Activated T-helper 1 cell treated with anti-CD3 and anti-CD28 coated beads, Interleukin-12 subunit alpha, Interleukin-12 subunit beta, Interleukin-2, Interleukin-4 antibody, amounts not matched to agents 30 ng/mL and 10 ng/mL and 1 ng/mL, durations not matched to agents 14 hours and 24 hours and 36 hours (primary cell): ENCODE measurements at regions not wholly inside any gene's neighbourhood (a gene's known extent, or its start where the extent isn't known, plus 50 kb on each side); places are given as distances from the start of the nearest gene placed in this dataset.

ENCODE experiments used
- DNase-seq: peaks from one replicate; pipeline ENCODE4 v3.0.0; 2021; ENCODE audit warnings: low spot score
- H3K27ac Mint-ChIP-seq: one replicate; pipeline ENCODE4 v1.8.0; 2021; ENCODE audit warnings: mild to moderate bottlenecking, mixed read lengths
- H3K27me3 Mint-ChIP-seq: one replicate; pipeline ENCODE4 v1.8.0; 2022; ENCODE audit warnings: mild to moderate bottlenecking, moderate library complexity, mixed read lengths; ENCODE audit not compliant: insufficient read depth
- H3K36me3 Mint-ChIP-seq: one replicate; pipeline ENCODE4 v1.8.0; 2021; ENCODE audit warnings: low read depth, mixed read lengths
- H3K4me1 Mint-ChIP-seq: one replicate; pipeline ENCODE4 v1.8.0; 2021; ENCODE audit warnings: low read depth, mixed read lengths
- H3K4me3 Mint-ChIP-seq: one replicate; pipeline ENCODE4 v1.8.0; 2021; ENCODE audit warnings: mild to moderate bottlenecking, moderate library complexity, mixed read lengths
- H3K9me3 Mint-ChIP-seq: one replicate; pipeline ENCODE4 v1.8.0; 2021; ENCODE audit warnings: mixed read lengths
- intact Hi-C: fragments of 100-400 bp; cut with micrococcal nuclease; formaldehyde crosslinking; loops from one replicate; pipeline ENCODE4 v1.15.1; 2024

- Mint-ChIP-seq H3K4me1 (no peaks in the 10 kb centered on the region), H3K4me3 (no peak overlapping the region), H3K27ac (no peak overlapping the region), H3K27me3 (peaks cover 2% of the 10 kb centered on the region), H3K9me3 (no peaks in the 10 kb centered on the region), H3K36me3 (no peaks in the 10 kb centered on the region)
- intact Hi-C loops, result no loop called here
- no peak for DNase-seq
Observed at GRCh38 chr13:76425935-76426334, 460.3 kb downstream of the KCTD12 start.

GRCh38 chr13:76421011-76421410, 465.2 kb downstream of the KCTD12 start:
- no peaks in the 10 kb centered on the region for H3K4me1 Mint-ChIP-seq
- H3K4me3 Mint-ChIP-seq, result no peak overlapping the region
- intact Hi-C loops, result no loop called here
- H3K27me3 Mint-ChIP-seq, result peaks cover 2% of the 10 kb centered on the region
- no peaks in the 10 kb centered on the region for H3K9me3 Mint-ChIP-seq
- no peak for DNase-seq
- H3K27ac Mint-ChIP-seq, result no peak overlapping the region
- H3K36me3 Mint-ChIP-seq, result no peaks in the 10 kb centered on the region

DNA sequence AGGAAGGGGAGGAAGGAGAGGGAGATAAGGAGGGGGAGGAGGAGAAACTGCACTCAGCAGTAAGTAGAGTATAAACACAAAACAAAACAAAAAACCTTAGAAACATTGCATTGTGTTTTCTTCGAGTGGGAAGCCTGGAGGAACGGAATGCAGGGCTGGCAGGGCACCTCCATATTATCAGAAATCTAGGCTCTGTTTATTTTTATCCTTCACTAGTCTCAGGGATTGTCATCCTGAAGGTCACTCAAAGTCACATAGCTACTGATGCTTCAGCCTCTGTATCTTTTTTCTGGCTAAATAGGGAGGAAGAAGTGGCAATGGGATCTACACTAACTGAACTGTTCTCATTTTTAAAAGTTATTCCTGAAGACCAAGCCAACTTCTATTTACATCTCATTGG, 467.8 kb downstream of the KCTD12 start:
- no peak for DNase-seq
- intact Hi-C loops, result no loop called here
- H3K27me3 Mint-ChIP-seq, result peaks cover 2% of the 10 kb centered on the region
- no peaks in the 10 kb centered on the region for H3K36me3 Mint-ChIP-seq
- H3K9me3 Mint-ChIP-seq, result no peaks in the 10 kb centered on the region
- no peak overlapping the region for H3K27ac Mint-ChIP-seq
- no peaks in the 10 kb centered on the region for H3K4me1 Mint-ChIP-seq
- no peak overlapping the region for H3K4me3 Mint-ChIP-seq

GRCh38 chr13:76414320-76414719, 471.9 kb downstream of the KCTD12 start:
- Mint-ChIP-seq H3K4me1 (no peaks in the 10 kb centered on the region), H3K27ac (no peak overlapping the region), H3K4me3 (no peak overlapping the region), H3K36me3 (no peaks in the 10 kb centered on the region), H3K9me3 (no peaks in the 10 kb centered on the region), H3K27me3 (peaks cover 5% of the 10 kb centered on the region)
- DNase-seq, result no peak
- intact Hi-C loops, result no loop called here

GRCh38 chr13:76406243-76406642, 480.0 kb downstream of the KCTD12 start:
- no peak overlapping the region for H3K27ac Mint-ChIP-seq
- intact Hi-C loops, result no loop called here
- H3K36me3 Mint-ChIP-seq, result no peaks in the 10 kb centered on the region
- DNase-seq, result no peak
- H3K4me1 Mint-ChIP-seq, result no peaks in the 10 kb centered on the region
- H3K4me3 Mint-ChIP-seq, result no peak overlapping the region
- H3K27me3 Mint-ChIP-seq, result peaks cover 2% of the 10 kb centered on the region
- no peaks in the 10 kb centered on the region for H3K9me3 Mint-ChIP-seq

GRCh38 chr13:76398425-76398824, 487.8 kb downstream of the KCTD12 start:
- Mint-ChIP-seq H3K36me3 (no peaks in the 10 kb centered on the region), H3K27ac (no peak overlapping the region), H3K27me3 (no peaks in the 10 kb centered on the region), H3K4me1 (peaks cover 6% of the 10 kb centered on the region), H3K4me3 (no peak overlapping the region), H3K9me3 (no peaks in the 10 kb centered on the region)
- DNase-seq, result no peak
- intact Hi-C loops, result no loop called here

DNA sequence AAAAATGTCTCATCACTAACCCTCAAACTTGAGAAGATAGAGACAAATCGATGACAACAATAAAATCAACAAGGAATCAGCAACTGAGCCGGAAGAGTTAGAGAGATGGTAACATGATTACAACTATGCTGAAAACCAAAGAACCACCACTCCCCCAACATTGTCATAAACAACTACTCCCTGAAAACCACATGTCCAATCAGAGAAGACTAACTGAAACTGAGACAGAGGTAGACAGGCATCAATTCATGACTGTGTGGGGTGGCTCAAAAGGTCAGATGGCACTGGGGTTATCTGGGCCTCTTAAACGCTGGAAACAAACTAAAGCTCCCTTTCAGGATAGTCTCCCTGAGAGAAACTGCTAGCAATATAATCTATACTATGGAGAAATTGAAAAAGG, 488.8 kb downstream of the KCTD12 start:
- Mint-ChIP-seq H3K4me1 (peaks cover 6% of the 10 kb centered on the region), H3K36me3 (no peaks in the 10 kb centered on the region), H3K9me3 (no peaks in the 10 kb centered on the region), H3K27ac (no peak overlapping the region), H3K4me3 (no peak overlapping the region), H3K27me3 (no peaks in the 10 kb centered on the region)
- no peak for DNase-seq
- intact Hi-C loops, result no loop called here

GRCh38 chr13:76389321-76389720, 496.9 kb downstream of the KCTD12 start:
- H3K4me3 Mint-ChIP-seq, result no peak overlapping the region
- no peak overlapping the region for H3K27ac Mint-ChIP-seq
- H3K36me3 Mint-ChIP-seq, result no peaks in the 10 kb centered on the region
- H3K9me3 Mint-ChIP-seq, result no peaks in the 10 kb centered on the region
- no peaks in the 10 kb centered on the region for H3K4me1 Mint-ChIP-seq
- no peaks in the 10 kb centered on the region for H3K27me3 Mint-ChIP-seq
- no peak for DNase-seq
- intact Hi-C loops, result no loop called here

GRCh38 chr13:76387566-76387965, 498.6 kb downstream of the KCTD12 start:
- intact Hi-C loops, result no loop called here
- Mint-ChIP-seq H3K36me3 (no peaks in the 10 kb centered on the region), H3K9me3 (no peaks in the 10 kb centered on the region), H3K27ac (no peak overlapping the region), H3K4me1 (no peaks in the 10 kb centered on the region), H3K27me3 (no peaks in the 10 kb centered on the region), H3K4me3 (no peak overlapping the region)
- DNase-seq, result no peak

GRCh38 chr13:76386321-76386720, 499.9 kb downstream of the KCTD12 start:
- Mint-ChIP-seq H3K27me3 (no peaks in the 10 kb centered on the region), H3K27ac (no peak overlapping the region), H3K36me3 (no peaks in the 10 kb centered on the region), H3K4me1 (no peaks in the 10 kb centered on the region), H3K9me3 (no peaks in the 10 kb centered on the region), H3K4me3 (no peak overlapping the region)
- intact Hi-C loops, result no loop called here
- DNase-seq, result no peak

DNA sequence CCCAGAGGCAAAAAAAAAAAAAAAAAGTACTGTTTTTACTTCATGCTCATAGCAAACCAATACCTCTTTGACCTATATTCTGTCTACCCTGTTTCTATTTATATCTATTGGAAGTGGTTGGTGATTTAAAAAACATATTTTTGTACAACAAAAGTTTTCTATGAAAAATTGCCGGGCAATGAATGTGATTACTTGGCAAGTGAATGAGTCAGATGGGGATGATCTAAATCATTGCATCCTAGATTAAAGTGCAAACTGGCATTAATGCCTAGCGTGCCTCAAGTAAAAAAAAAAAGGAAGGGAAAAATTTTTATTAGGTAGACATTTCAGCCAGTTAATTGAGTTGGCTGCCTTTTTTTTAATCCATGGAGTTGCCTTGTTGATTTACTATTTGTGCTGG, 500.6 kb downstream of the KCTD12 start:
- H3K4me3 Mint-ChIP-seq, result no peak overlapping the region
- no peaks in the 10 kb centered on the region for H3K27me3 Mint-ChIP-seq
- H3K36me3 Mint-ChIP-seq, result no peaks in the 10 kb centered on the region
- no peak for DNase-seq
- H3K9me3 Mint-ChIP-seq, result no peaks in the 10 kb centered on the region
- H3K4me1 Mint-ChIP-seq, result no peaks in the 10 kb centered on the region
- H3K27ac Mint-ChIP-seq, result no peak overlapping the region
- intact Hi-C loops, result no loop called here

- H3K27ac Mint-ChIP-seq, result no peak overlapping the region
- no peaks in the 10 kb centered on the region for H3K9me3 Mint-ChIP-seq
- no peaks in the 10 kb centered on the region for H3K27me3 Mint-ChIP-seq
- H3K36me3 Mint-ChIP-seq, result no peaks in the 10 kb centered on the region
- H3K4me3 Mint-ChIP-seq, result no peak overlapping the region
- DNase-seq, result no peak
- no peaks in the 10 kb centered on the region for H3K4me1 Mint-ChIP-seq
- intact Hi-C loops, result no loop called here
Observed at GRCh38 chr13:76383676-76384461, 502.3 kb downstream of the KCTD12 start.

DNA sequence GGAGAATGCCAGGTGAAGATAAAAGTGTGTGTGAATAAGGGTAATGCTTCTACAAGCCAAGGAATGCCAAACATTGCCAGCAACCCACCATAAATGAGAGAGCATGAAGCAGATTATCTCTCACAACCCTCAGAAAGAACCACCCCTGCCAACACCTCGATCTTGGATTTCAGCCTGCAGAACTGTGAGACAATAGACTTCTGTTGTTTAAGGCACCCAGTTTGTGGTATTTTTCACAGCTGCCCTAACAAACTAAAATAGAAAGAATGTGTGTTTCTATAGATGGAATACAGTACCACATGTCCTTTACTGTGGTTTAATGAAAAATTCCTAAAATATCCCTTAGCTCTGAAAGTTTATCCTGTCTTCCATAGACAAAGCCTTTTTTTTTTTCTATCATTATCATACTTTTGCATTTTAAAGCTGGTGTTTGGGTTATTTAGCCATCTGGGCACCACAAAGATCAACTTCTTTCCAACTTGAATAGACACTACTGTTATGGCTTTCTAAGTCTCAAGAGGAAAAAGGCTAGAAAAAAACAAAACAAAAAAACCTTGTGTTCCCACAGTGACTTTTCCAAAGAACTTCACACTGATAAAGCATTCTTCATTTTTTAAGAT, 505.6 kb downstream of the KCTD12 start:
- no peak for DNase-seq
- Mint-ChIP-seq H3K36me3 (no peaks in the 10 kb centered on the region), H3K4me3 (no peak overlapping the region), H3K9me3 (no peaks in the 10 kb centered on the region), H3K27me3 (no peaks in the 10 kb centered on the region), H3K27ac (no peak overlapping the region), H3K4me1 (no peaks in the 10 kb centered on the region)
- intact Hi-C loops, result no loop called here
